IMR-90 (cell line): ENCODE measurements at regions not wholly inside any gene's neighbourhood (a gene's known extent, or its start where the extent isn't known, plus 50 kb on each side); places are given as distances from the start of the nearest gene placed in this dataset.

ENCODE experiments used
- CEBPB ChIP-seq: IDR thresholded peaks from 2 replicates; pipeline ENCODE4 v1.6.1; 2012; ENCODE audit warnings: low read depth, low read length, improper control_type of control experiment
- CHD1 ChIP-seq: IDR thresholded peaks from 2 replicates; pipeline ENCODE4 v1.6.1; 2012; ENCODE audit warnings: low read depth, low read length, improper control_type of control experiment
- MAFK ChIP-seq: IDR thresholded peaks from 2 replicates; pipeline ENCODE4 v1.6.1; 2012; ENCODE audit warnings: low read depth, low read length, improper control_type of control experiment
- MXI1 ChIP-seq: IDR thresholded peaks from 2 replicates; pipeline ENCODE4 v1.6.1; 2012; ENCODE audit warnings: low read depth, mild to moderate bottlenecking, low read length, moderate library complexity, borderline replicate concordance
- POLR2A ChIP-seq: IDR thresholded peaks from 2 replicates; pipeline ENCODE4 v1.6.1; 2012; ENCODE audit warnings: mild to moderate bottlenecking, low read depth, low read length
- RAD21 ChIP-seq: IDR thresholded peaks from 2 replicates; pipeline ENCODE4 v1.6.1; 2012; ENCODE audit warnings: low read length, improper control_type of control experiment
- SMC3 ChIP-seq: fragments of 150-350 bp; IDR thresholded peaks from 2 replicates; pipeline ENCODE4 v1.6.1; 2016; ENCODE audit warnings: low read depth, mild to moderate bottlenecking, antibody characterized with exemption, low read length, moderate library complexity
- TF ChIP-seq, protein P1 (sequence below): conservative IDR thresholded peaks from 2 replicates; pipeline ENCODE4 v1.5.1; 2012; ENCODE audit warnings: mild to moderate bottlenecking, low read depth, low read length, improper control_type of control experiment
- TF ChIP-seq, protein P2 (sequence below): fragments of 150-350 bp; IDR thresholded peaks from 2 replicates; pipeline ENCODE4 v1.6.1; 2017; ENCODE audit warnings: mild to moderate bottlenecking, antibody characterized with exemption, low read length, low read depth

DNA sequence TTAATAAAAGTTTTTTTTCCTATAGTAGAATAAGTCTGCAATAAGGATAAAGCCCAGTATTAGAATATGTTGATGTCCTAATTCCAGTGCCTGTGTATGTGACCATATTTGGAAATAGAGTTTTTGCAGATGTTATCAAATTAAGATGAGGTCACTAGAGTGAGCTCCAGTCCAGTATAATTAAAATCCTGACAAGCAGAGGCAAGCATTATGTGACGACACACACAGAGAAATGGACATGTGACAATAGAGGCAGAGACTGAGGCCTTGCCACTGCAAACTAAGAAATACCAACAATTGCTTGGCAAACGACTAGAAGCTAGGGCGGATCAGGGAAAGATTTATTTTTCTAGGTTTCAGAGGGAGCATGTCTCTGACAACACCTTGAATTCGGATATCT is 216.4 kb upstream of the CYLC2 start:
- TF ChIP-seq SMC3, result no peak
- TF ChIP-seq, protein P1, sequence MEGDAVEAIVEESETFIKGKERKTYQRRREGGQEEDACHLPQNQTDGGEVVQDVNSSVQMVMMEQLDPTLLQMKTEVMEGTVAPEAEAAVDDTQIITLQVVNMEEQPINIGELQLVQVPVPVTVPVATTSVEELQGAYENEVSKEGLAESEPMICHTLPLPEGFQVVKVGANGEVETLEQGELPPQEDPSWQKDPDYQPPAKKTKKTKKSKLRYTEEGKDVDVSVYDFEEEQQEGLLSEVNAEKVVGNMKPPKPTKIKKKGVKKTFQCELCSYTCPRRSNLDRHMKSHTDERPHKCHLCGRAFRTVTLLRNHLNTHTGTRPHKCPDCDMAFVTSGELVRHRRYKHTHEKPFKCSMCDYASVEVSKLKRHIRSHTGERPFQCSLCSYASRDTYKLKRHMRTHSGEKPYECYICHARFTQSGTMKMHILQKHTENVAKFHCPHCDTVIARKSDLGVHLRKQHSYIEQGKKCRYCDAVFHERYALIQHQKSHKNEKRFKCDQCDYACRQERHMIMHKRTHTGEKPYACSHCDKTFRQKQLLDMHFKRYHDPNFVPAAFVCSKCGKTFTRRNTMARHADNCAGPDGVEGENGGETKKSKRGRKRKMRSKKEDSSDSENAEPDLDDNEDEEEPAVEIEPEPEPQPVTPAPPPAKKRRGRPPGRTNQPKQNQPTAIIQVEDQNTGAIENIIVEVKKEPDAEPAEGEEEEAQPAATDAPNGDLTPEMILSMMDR, result no peak
- no peak for TF ChIP-seq POLR2A
- TF ChIP-seq RAD21, result no peak
- no peak for TF ChIP-seq MAFK
- no peak for TF ChIP-seq MXI1
- TF ChIP-seq, protein P2, sequence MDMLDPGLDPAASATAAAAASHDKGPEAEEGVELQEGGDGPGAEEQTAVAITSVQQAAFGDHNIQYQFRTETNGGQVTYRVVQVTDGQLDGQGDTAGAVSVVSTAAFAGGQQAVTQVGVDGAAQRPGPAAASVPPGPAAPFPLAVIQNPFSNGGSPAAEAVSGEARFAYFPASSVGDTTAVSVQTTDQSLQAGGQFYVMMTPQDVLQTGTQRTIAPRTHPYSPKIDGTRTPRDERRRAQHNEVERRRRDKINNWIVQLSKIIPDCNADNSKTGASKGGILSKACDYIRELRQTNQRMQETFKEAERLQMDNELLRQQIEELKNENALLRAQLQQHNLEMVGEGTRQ, result no peak
- no peak for TF ChIP-seq CEBPB
- TF ChIP-seq CHD1, result no peak
